Psoas muscle (tissue), 7 donors: ENCODE measurements at regions not wholly inside any gene's neighbourhood (a gene's known extent, or its start where the extent isn't known, plus 50 kb on each side); places are given as distances from the start of the nearest gene placed in this dataset.

Source experiments
- ATAC-seq, 4 donors: fragments of 200-7000 bp; cut with Tn5 transposase; one replicate each; pipeline ENCODE4 v1.9.1; 2020; ENCODE audit warnings: moderate library complexity in 3 of 4, mild to moderate bottlenecking in 2 of 4
- DNase-seq, 2 donors: peaks; one replicate each; pipeline ENCODE4 v3.0.0-alpha.2; 2020
- H3K27ac ChIP-seq: fragments of 200-600 bp; one replicate; pipeline ENCODE4 v1.8.0; 2022
- H3K27me3 ChIP-seq, 3 donors: fragments of 200-600 bp in 1 of 3; one replicate each; pipeline versions ENCODE4 v1.6.1 to v1.8.0; 2013 to 2022; ENCODE audit warnings: low read length in 2 of 3, mild to moderate bottlenecking in 2 of 3, moderate library complexity in 1 of 3; ENCODE audit not compliant: insufficient read depth in 3 of 3
- H3K36me3 ChIP-seq, 2 donors: fragments of 200-600 bp in 1 of 2; one replicate each; pipeline versions ENCODE4 v1.6.1 to v1.8.0; 2013 to 2022; ENCODE audit warnings: low read depth in 1 of 2, mild to moderate bottlenecking in 1 of 2, moderate library complexity in 1 of 2; ENCODE audit not compliant: insufficient read depth in 1 of 2
- H3K4me1 ChIP-seq: fragments of 200-600 bp; one replicate; pipeline ENCODE4 v1.8.0; 2022
- H3K4me3 ChIP-seq: fragments of 200-600 bp; one replicate; pipeline ENCODE4 v1.8.0; 2022; ENCODE audit warnings: mild to moderate bottlenecking
- H3K9me3 ChIP-seq: fragments of 200-600 bp; one replicate; pipeline ENCODE4 v1.8.0; 2022
- CTCF ChIP-seq: fragments of 200-600 bp; IDR thresholded peaks from one replicate; pipeline ENCODE4 v1.8.0; 2022; ENCODE audit warnings: antibody characterized with exemption
- WGBS, 3 donors: extraction: QIAGEN DNeasy Blood & Tissue Kit; methylation state at CpG; one replicate each; pipeline versions ENCODE4 v1.1.6 to v1.1.7; 2013; 5-methylcytosine and 5-hydroxymethylcytosine counted together
- intact Hi-C, 2 donors: fragments of 100-400 bp; cut with DNase I; formaldehyde crosslinking; loops; one replicate each; pipeline versions ENCODE4 v1.11.0 to v1.14.2; 2022
- donor health status: healthy with polysubstance abuse.
- donor health status: DM: no; HTN: no; CAD: no; lungs with moderate emphysema.
- donor health status: Bipolar disorder and iron deficiency.
- donor health status: healthy.
- donor health status: DM: yes; HTN: yes; CAD: no.
- donor health status: DM: no; HTN: no; CAD: no.
- donor health status: DM: yes; HTN: yes; CAD: no.

- Histone ChIP-seq H3K4me1 (no peaks in the 10 kb centered on the region), H3K36me3 (no peaks in the 10 kb centered on the region), H3K9me3 (no peaks in the 10 kb centered on the region), H3K27me3 (peaks cover 0 to 2% (median 0%) of the 10 kb centered on the region in 3 donors), H3K27ac (no peak overlapping the region), H3K4me3 (no peak overlapping the region)
- no peak for DNase-seq
- intact Hi-C loops, result no loop called here
- WGBS, 3 donors, result 32 to 36% (median 35%) methylated on average over 3 of the region's 3 CpGs
- ATAC-seq, result no peak
- TF ChIP-seq CTCF, result no peak
Measured at GRCh38 chr4:18635531-18635930, 614.0 kb upstream of the LCORL start.

- intact Hi-C loops, result no loop called here
- ATAC-seq (no peak), DNase-seq (no peak)
- Histone ChIP-seq H3K36me3 (no peaks in the 10 kb centered on the region), H3K4me3 (no peak overlapping the region), H3K4me1 (no peaks in the 10 kb centered on the region), H3K9me3 (no peaks in the 10 kb centered on the region), H3K27me3 (peaks cover 0 to 2% (median 0%) of the 10 kb centered on the region in 3 donors), H3K27ac (no peak overlapping the region)
- no peak for TF ChIP-seq CTCF
Measured at GRCh38 chr4:18631586-18631985, 610.0 kb upstream of the LCORL start.

GRCh38 chr4:18630218-18631110 lies 608.9 kb upstream of the LCORL start:
- WGBS, 3 donors, result 92 to 93% (median 93%) methylated on average over 20 to 29 of the region's 29 CpGs
- DNase-seq, result peak in 1 of 2 donors; percentile 48
- no peaks in the 10 kb centered on the region for H3K4me1 ChIP-seq

GRCh38 chr4:18627447-18628005 lies 606.0 kb upstream of the LCORL start:
- ATAC-seq, result no peak
- no peak for DNase-seq
- no peaks in the 10 kb centered on the region for H3K9me3 ChIP-seq
- H3K36me3 ChIP-seq, result no peaks in the 10 kb centered on the region
- no peak overlapping the region for H3K4me3 ChIP-seq
- TF ChIP-seq CTCF, result no peak
- intact Hi-C loops, result no loop called here
- WGBS, 3 donors, result 87 to 93% (median 91%) methylated on average over 2 of the region's 2 CpGs
- H3K27me3 ChIP-seq, result peaks cover 0 to 2% (median 0%) of the 10 kb centered on the region in 3 donors
- no peak overlapping the region for H3K27ac ChIP-seq
- H3K4me1 ChIP-seq, result no peaks in the 10 kb centered on the region

More at GRCh38 chr4:18630218-18631110, 608.9 kb upstream of the LCORL start:
- H3K9me3 ChIP-seq, result no peaks in the 10 kb centered on the region
- H3K4me3 ChIP-seq, result no peak overlapping the region
- no peak for TF ChIP-seq CTCF
- intact Hi-C loops, result no loop called here
- H3K36me3 ChIP-seq, result no peaks in the 10 kb centered on the region
- no peak for ATAC-seq
- peaks cover 0 to 2% (median 0%) of the 10 kb centered on the region in 3 donors for H3K27me3 ChIP-seq
- H3K27ac ChIP-seq, result no peak overlapping the region
